Cardiac fibroblast (primary cell): ENCODE measurements at regions not wholly inside any gene's neighbourhood (a gene's known extent, or its start where the extent isn't known, plus 50 kb on each side); places are given as distances from the start of the nearest gene placed in this dataset.

ENCODE experiments used
- DNase-seq, 2 donors: peaks; one replicate each; pipeline versions ENCODE4 v3.0.0 to v3.0.0-alpha.2; 2010; ENCODE audit warnings: low read depth in 2 of 2
- H3K4me3 ChIP-seq, 2 donors: replicated peaks in 1 of 2; 1 replicate in 1 of 2; 2 replicates in 1 of 2; pipeline ENCODE4 v1.5.1; 2011; ENCODE audit warnings: low read depth in 2 of 2, low read length in 2 of 2, mild to moderate bottlenecking in 2 of 2, moderate library complexity in 1 of 2
- TF ChIP-seq, protein P1 (sequence below): IDR thresholded peaks from one replicate; pipeline ENCODE4 v1.5.1; 2011; ENCODE audit warnings: low read depth, mild to moderate bottlenecking, low read length, inconsistent platforms

DNA sequence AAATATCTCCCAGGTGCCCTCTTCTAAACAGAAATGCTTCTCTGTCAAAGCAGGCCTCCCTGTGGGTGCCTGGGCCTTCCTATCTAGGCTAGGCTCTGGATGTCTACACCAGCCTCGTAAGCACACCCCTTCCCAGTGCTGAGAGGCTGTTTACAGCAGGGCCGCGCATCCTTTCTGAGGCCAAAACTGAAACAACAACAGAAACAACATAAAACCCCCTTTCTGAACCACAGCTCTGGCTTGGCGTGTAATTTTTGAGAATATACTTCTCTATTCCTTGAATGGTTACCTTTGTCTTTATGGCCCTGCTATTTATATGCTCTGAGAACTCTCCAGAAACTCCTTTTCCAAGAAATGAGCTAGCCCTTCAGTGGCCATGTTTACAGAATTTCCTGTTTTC, 118.4 kb downstream of the BCL2L11 start:
- TF ChIP-seq, protein P1, sequence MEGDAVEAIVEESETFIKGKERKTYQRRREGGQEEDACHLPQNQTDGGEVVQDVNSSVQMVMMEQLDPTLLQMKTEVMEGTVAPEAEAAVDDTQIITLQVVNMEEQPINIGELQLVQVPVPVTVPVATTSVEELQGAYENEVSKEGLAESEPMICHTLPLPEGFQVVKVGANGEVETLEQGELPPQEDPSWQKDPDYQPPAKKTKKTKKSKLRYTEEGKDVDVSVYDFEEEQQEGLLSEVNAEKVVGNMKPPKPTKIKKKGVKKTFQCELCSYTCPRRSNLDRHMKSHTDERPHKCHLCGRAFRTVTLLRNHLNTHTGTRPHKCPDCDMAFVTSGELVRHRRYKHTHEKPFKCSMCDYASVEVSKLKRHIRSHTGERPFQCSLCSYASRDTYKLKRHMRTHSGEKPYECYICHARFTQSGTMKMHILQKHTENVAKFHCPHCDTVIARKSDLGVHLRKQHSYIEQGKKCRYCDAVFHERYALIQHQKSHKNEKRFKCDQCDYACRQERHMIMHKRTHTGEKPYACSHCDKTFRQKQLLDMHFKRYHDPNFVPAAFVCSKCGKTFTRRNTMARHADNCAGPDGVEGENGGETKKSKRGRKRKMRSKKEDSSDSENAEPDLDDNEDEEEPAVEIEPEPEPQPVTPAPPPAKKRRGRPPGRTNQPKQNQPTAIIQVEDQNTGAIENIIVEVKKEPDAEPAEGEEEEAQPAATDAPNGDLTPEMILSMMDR: no peak

DNA sequence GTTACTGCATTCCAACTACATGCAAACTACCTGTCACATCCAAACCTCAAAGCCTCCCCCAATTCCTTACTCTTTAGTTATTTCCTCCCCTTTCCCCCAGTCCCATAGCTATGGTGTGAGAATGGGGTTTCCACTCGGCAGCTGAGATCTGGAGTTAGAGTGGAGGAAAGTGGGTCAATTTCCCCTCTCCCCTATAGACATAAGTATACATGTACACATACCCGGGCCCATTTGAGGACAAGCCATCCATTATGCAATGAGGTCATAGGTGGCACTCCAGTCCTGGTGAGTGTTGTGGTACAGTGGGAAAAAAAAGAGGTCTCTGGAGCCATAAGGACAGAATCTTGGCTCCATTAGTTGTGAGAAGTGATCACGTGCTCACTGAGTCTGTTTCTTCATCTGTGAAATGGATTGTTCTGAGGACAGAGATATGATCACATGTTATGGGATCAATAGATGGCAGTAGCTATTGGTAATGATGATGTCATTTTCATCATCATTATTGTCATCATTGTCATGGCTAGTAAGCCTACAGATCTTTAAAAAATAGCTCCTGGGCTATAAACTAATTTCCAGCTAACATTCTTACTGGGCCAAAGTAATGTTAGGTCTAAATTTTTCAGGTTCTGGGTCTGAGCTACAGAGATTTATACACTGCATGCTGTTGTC, 119.0 kb downstream of the BCL2L11 start:
- no peak overlapping the region for H3K4me3 ChIP-seq
- no peak for DNase-seq
- TF ChIP-seq, protein P1: no peak

More for the DNA sequence above, 118.4 kb downstream of the BCL2L11 start:
- H3K4me3 ChIP-seq: no peak overlapping the region
- DNase-seq: no peak

DNA sequence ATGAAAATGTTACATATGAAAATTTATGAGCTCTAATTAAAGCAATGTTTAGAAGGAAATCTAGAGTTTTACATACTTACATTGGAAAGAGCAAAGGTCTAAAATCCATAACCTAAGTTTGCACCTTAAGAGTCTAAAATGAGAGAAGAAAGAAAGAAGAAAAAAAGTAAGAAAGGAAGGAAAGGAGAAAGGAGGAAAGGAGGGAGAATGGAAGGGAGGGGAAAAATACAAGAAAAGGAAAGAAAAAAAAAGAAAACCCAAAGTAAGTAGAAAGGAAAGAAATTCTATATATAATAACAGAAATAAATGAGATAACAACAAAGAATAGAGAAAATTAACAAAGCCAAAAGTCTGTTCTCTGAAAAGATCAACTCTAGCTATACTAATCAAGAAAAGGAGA, 122.6 kb downstream of the BCL2L11 start:
- TF ChIP-seq, protein P1: no peak
- no peak overlapping the region for H3K4me3 ChIP-seq
- no peak for DNase-seq

DNA sequence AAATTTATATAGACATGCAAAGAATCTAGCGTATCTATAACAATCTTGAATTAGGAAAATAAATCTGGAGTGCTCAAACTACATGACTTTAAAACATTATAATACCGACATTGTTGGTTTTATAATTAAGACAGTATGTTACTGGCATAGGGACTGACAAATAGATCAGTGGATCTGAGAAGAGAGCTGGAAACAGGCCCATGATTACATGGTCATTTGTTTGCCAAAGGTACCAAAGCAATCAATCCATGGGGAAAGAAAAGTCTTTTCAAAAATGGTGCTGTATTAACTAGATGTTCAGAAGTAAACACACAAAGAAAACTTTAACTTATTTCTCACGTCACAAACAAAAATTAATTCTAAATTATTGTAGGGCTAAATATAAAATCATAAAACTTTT, 124.2 kb downstream of the BCL2L11 start:
- DNase-seq: no peak
- no peak overlapping the region for H3K4me3 ChIP-seq
- TF ChIP-seq, protein P1: no peak

DNA sequence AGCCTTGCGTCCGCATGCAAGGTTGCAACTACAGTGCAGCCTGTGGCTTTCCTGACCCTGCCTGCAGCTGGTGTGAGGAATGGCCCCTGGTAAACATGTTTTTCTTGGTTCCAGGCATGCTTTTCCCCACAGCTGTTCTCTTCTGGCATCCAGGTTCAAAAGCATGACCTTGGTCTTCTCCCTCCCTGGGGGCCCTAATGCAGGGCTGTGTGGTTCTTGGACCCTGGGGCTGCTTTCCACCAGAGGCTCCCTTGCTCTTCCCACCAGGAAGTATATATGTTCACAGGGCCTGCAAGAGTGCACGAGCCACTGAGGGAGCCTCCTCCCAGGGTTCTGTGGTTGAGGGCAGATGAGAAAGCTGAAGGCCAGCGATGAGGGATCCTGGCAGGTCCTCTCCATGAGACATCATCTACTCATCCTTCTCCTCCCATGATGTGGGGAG, 125.9 kb downstream of the BCL2L11 start:
- DNase-seq: no peak
- TF ChIP-seq, protein P1: no peak
- no peak overlapping the region for H3K4me3 ChIP-seq

GRCh38 chr2:111247491-111247890, 126.8 kb downstream of the BCL2L11 start:
- no peak overlapping the region for H3K4me3 ChIP-seq
- TF ChIP-seq, protein P1: no peak
- no peak for DNase-seq

GRCh38 chr2:111249806-111250205, 129.1 kb downstream of the BCL2L11 start:
- no peak overlapping the region for H3K4me3 ChIP-seq
- DNase-seq: no peak
- TF ChIP-seq, protein P1: no peak
